GM19452 (cell line): ENCODE measurements at regions not wholly inside any gene's neighbourhood (a gene's known extent, or its start where the extent isn't known, plus 50 kb on each side); places are given as distances from the start of the nearest gene placed in this dataset.

ENCODE experiments used
- ATAC-seq: cut with Tn5 transposase; IDR thresholded peaks from one replicate; pipeline ENCODE4 v1.9.1; 2021; ENCODE audit not compliant: unreplicated experiment

DNA sequence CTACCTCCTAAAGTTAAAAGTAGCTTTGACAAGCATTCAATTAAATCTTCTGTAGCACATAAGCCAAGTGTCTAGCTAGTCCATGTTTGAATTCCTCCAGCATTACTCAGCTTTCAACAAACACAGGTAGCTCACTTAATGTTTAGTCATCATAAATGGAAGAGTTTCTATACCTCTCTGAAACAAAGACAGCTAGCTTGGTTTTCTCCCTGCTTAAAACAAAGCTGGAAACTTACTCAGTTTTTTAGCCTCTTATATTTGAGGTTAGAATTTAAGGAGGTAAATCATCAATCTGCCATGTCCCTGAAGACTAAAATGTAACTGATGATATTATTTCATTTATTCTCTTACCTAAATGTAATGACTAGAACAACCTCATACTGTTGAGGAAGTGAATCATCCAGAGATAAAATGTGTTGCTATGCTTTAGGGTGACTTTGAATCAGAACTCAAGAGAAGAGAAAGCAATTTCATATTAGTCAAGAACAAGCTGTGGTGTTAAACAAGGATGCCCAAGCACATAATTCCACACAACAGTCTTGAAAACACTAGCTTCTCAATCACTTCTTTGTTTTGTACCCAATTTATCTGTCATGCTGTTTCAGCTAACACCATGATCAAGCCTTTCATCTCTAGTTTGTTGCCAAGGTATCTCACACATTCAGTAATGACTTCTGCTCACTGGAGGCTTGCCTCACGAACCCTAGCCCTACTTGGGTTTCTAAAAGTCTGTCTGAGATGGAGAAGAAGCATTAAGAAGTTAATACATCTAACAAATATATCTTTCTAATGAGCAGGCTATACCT lies 251.9 kb downstream of the EPM2A start:
- no peak for ATAC-seq

DNA sequence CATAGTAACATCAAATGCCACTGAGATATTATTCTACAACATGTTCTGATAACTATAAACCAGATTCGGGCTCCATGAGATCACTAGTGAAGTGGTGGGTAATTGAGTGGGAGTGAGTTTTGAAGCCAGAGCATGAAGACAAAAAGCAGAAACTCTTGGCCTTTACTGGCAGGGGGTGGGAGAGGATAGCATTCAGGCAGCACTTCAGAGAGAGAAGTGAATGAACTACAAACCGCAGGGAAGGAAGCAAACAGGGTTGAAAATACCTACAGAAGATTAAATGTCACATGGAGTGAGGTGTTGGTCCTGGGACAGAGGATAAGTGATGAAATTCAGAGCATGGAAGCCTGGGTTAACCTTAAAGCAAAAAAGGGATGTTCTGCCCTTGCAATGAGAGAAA lies 250.0 kb downstream of the EPM2A start:
- no peak for ATAC-seq

DNA sequence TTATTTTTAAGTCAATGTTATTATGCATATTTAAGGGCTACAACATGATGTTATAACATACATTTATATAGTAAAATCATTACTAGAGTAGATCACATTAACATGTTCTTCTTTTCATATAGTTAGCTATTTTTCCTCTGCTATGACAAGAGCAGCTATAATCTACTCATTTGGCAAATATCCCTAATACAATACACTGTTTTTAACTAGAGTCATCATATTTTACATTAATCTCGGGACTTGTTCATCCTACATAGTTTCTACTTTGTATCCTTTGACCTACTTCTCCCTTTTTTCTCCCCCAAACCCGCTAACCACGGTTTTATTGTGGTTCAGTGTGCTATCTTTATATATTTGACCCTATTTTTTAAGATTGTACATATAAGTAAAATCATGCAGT lies 249.0 kb downstream of the EPM2A start:
- no peak for ATAC-seq

DNA sequence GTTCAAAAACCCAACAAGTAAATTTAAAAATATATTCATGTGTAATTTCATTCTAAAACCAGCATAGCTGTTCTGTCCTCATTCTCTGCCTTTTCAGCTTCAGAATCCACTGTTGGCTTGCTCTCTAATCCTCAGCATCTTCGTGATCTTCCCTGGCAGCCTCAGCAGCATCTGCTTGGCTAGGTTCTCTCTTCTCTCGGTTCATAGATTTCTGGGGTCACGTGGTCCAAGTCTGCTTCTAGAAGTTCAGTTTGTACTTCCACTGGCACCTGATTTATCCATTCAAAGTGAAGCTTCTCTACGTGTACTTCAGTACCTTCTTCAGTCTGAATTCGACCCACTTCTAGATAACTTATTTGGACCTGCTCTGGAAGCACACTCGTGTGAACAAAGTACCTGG lies 245.7 kb downstream of the EPM2A start:
- no peak for ATAC-seq

DNA sequence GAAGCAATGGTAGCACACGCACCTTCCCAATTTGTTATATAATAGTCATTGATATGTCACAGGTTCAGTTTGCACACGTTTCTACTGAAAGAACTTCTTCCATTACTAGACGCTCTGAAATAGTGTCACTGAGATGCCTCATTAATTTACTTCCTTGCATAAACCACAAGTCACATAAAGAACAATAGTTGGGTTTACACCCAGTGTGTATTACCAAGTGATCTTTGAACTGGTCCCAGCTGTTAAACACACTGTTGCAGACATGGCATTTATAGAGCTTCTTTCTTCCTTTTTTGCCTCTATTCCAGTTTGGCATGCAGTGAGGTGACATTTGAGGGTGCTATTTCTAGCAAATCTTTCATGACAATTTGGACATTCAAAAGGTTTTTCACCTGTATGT lies 245.3 kb downstream of the EPM2A start:
- ATAC-seq: no peak

DNA sequence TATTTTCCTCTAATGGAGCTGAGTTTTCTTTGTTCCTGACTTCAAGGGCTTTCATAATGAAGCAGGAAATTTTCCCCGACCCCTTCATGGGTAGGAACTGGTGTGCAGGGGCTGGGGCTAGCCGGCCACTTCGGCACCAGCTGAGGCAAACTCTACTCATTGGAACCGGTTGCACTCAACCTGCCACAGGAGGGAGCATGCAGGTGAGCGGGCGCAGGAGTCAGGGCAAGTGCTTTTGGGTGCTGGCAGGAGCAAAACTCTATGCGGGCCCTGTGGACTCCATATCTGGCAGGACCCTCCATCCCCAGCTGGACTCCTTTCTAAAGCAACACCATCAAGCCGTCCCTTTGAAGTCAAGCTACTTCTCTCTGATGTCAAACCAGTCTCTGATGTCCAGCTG lies 244.2 kb downstream of the EPM2A start:
- ATAC-seq: no peak

DNA sequence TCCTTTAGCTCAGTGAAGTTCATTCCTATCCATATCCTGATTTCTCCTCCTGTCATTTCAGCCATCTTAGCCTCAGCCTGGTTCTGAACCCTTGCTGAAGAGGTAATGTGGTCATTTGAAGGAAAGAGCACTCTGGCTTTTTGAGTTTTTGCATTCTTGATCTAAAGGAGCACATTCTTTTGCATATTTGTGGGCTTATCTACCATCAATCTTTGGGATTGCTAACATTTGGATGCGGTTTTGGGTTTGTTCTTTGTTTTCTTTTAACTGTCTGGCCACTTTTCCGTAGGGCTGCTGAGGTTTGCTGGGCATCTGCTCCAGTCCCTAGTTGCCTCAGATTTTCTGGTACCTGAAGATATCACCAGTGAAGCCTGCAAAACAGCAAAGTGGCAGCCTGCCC lies 238.3 kb downstream of the EPM2A start:
- no peak for ATAC-seq

DNA sequence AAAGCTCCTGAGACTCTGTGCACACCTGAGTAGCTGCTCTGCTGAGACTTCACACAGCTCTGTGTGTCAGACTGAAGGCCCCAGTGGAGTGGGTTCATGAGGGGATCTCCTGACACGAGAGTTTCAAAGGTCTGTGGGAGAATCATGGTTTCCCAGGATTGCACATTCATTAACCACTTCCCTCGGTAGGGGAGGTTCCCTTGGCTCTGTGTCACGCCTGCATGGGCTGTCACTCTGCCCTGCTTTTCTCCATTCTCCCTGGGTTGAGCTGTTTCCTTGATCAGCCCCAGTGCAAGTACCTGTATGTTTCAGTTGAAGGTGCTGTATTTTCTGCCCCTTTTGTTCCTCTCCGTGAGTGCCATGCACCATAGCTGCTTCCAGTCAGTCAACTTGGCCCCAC lies 236.9 kb downstream of the EPM2A start:
- ATAC-seq: no peak

DNA sequence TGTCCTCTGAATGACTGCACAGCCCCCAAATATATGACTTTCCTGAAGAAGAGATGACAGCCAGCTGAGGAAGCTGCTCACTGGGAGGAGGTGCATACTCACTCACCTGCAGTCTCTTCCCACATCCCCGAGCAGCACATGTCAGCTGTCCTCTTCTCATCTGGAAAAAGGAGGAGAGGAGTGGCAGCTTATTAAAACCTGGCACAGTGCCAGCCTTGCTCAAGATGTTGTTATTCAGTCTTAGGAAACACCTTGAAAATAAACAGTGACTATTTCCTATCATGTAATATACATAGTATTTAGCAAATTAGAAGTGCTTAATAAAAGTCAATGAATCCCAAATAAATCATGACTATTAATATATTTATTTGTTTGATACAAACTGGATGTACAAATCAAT lies 232.9 kb downstream of the EPM2A start:
- no peak for ATAC-seq

DNA sequence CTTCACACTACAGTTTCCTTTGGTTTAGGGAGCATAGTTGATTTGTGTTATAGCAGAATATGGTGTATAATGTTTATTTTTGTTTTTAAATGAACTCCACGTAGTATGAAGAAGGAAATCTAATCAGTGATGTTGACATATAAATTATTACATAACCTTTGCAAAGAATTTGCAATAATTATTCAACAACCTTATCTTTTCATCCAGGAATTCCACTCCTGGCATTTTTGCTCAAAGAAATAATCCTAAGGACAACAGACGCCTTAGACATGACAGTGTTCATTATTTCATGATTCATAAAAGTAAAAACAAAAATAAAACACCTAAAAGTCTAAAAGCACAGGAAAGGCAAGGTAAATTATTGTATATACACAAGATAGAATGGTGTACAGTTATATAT lies 229.2 kb downstream of the EPM2A start:
- ATAC-seq: no peak

DNA sequence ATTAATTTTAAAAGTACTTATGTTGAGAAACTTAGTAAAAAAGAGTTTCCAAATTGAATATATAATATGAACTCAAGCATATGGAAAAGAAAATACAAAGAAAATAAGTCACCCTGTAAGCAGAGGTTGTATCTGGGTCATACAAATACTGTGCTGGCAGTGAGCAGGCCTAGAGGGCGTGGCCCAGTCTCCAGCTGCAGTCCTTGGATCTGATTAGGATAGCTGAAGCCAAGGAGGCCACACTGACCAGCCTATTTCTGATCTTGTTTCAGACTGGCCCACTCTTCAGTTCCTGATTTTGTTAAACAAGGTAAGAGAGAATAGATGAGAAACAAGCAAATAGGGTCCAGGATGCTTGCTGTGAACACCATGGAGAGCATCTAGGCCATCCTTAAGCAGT lies 228.8 kb downstream of the EPM2A start:
- no peak for ATAC-seq

DNA sequence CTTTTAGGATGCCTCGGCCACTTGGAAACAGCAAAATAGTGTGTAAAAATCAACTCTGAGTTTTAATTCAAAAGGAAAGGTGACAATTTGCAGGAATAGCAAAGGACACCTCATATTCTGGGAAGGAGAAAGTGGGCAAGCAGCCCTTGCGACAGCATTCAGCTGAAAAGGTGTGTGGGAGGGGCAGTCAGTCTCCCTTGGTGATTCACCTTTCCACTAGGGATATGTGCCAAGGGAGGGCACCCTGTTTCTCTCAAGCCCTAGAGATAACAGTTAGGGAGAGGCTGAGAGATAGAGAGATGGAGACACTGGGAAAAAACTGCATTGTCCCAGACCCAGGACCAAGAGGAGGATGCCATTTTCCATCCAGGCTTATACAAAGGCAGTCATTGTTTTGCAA lies 228.1 kb downstream of the EPM2A start:
- ATAC-seq: no peak

DNA sequence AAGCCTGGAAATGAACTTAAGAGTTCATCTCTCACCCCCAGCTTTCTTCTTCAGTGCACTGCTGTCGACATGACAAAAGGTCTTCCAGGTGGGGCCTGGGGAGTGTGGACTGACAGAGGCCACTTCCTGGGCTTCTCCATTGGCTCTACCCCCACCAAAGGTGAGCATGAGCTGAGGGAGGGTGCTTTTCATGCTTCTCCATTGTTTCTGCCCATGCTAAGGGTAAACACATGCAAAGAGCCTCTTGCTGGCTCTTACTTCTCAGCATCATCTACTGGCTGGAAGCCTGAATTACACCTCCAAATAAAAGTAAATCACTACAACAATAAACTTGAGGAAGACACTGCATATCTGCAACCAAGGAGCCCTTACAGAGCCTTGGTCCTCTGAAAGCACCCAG lies 227.2 kb downstream of the EPM2A start:
- ATAC-seq: no peak

DNA sequence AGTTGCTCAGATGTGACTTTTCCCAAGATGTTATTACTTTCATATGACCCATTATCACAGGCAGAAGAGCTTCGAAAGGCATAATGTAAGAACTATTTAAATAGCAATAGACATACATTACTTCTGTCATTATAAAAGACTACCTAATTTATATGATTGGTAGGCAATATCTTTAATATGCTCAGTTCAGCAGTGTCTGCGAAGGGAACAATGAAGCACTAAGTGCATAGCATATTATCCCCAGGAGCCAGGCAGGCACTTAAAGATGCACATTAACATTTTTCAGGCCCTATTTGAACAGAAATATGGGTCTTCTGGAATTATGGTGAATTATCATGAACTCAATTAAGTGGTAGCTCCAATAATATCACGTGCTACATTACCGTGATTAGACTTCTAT lies 217.8 kb downstream of the EPM2A start:
- no peak for ATAC-seq

DNA sequence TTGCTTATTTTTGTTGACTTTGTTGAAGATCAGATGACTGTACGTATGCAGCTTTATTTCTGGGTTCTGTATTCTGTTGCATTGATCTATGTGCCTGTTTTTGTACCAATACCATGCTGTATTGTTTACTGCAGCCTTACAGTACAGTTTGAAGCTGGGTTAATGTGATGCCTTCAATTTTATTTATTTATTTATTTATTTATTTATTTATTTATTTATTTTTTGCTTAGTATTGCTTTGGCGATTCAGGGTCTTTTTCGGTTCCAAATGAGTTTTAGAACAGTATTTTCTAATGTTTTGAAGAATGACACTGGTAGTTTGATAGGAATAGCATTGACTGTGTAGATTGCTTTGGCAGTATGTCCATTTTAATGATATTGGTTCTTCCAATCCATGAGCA lies 210.3 kb downstream of the EPM2A start:
- ATAC-seq: no peak

DNA sequence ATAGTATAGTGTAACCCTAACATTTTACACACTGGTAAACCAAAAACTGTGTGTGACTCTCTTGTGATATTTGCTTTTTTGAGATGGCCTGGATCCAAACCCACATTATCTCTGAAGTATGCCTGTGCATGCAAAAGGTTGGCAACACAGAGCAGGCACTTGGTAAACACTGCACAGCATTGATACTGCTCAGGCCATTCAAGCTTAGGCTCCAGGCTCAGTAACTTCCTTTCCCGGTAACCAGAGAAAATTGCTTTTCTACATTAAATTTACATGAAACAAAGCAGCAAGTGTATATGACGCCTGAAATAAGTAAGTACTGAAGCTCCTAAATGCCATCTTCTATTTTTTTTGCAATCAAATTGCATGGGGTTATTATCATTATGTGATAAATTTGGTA lies 205.7 kb downstream of the EPM2A start:
- ATAC-seq: no peak

DNA sequence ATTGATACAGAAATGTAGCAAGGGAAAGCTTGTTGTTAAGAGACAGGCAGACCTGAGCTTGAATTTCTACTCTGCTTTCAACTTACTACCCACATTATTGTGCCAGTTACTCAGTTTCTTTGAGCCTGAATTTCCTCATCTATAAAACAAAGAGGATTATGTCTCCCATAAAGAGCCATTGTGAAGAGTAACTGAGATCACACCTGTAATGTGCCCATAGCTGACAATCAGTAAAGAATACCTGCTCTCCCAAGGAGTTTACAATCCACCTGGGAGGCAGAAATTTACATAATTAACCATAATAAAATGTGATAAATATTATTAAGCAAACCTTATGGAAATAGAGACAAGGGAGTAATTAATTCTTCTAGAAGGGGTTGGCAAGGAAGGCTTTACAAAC lies 204.9 kb downstream of the EPM2A start:
- ATAC-seq: no peak

DNA sequence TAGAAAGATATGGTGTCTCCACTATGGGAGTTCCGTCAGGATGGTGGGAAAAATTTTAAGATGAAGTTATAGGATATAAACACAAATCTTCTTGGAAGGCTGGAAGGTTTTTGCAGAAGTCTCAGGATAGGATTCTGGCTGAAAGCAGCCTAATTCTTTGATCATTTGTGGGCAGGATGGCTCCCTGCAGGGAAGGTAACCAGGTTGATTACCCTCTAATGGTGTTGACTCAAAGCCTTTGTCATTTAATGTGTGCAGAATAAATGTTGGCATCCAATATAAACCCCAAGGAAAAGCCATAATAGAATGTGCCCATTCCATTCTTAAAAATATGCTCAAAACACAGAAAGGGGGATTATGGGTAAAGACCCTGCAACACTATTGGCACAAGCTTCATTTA lies 204.3 kb downstream of the EPM2A start:
- no peak for ATAC-seq

DNA sequence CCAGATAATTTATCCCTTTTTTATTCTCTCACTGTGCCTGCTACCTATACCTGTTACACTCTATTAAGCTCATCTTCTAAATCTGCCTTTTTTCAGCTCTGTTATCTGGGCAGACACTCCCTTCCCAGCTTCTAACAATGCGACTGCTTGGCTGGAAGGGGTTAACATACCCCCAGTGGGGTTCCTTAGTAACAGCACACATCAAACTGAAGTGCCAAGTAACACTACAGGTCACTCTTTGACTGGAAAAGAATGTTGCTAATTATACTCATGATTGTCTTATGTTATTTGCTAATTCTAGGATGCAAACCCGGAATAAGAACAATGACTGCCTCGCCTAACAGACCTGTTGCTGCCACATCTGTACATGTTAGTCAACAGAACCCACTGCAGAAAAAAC lies 203.5 kb downstream of the EPM2A start:
- no peak for ATAC-seq

DNA sequence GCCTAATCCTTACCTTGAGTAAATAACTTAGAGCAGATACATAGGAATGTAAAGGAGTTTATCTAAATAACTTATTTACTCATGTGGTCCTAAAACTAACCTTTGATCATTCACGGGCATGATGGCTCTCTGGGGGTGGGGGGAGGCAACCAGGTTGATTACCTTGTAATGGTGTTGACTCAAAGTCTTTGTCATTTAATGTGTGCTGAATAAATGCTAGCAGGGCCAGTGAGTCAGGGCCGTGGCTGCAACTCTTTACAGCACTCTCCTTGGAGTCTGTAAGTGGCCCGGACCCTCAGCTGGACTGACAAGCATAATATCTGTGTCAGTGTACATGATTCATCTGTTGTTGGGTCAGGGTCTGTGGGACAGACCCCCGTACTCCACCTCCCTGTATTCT lies 203.0 kb downstream of the EPM2A start:
- no peak for ATAC-seq

DNA sequence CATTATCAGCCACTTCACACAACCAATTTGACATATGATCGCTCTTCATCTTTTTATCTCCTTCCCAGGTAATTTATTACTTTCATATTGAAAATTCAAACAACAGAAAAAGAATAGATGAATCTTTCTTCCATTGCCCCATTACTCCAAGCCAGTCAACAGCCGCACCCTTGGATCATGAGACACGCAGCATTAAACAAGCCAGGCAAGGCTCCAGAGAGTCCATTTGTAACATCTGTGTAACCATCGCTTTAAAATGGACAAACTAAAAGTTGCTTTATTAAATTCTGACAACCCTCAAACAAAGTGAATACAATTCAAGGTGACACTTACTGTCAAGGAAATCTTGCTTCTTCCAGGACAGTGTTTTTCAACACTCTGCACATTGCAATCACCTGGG lies 200.3 kb downstream of the EPM2A start:
- no peak for ATAC-seq

DNA sequence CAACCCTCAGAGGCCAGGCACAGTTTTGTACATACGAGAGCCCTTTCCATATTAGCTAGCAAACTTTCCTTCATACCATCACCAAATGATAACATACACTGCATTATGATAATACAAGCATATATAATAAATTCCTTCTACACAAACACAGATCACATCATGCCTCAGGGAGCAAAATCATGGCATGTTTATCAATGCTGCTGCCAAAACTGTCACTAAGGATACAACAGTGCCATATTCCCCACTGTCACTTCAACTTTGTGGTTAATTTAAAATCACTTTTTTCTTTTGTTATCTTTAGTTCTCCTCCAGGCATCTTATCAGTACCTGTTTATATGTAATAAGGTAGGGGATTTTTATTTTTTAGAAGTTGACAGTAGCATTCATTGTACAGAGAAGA lies 196.3 kb downstream of the EPM2A start:
- no peak for ATAC-seq

DNA sequence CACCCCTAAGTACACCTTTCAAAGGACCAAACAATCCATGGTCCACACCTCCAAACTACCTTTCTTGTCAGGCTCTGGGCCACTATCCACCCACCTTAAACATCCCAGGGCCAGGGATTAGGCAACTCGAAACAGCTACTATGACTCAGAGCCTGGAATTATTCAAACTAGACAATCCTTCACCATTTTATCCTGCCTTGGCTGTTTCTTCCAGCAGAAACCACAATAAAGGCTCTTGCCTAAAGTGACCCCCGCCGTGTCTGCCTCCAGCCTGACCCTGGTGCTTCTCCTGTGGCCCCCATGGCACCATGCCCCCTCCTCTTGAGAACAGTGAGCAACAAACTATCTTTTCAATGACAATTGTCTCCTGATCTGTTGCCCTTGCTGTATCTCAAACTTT lies 195.5 kb downstream of the EPM2A start:
- ATAC-seq: no peak
